Trophoblast cell (in vitro differentiated cells and primary cell): ENCODE measurements at regions not wholly inside any gene's neighbourhood (a gene's known extent, or its start where the extent isn't known, plus 50 kb on each side); places are given as distances from the start of the nearest gene placed in this dataset.
"Not testable (repeated sequence)": the region's sequence is repeated elsewhere in the genome, so short reads cannot be mapped to it uniquely, and the experiment has no call there.

ENCODE experiments used
- DNase-seq, 2 donors: peaks; one replicate each; pipeline ENCODE4 v3.0.0-alpha.2; 2016
- H2AFZ ChIP-seq: 2 replicates; pipeline ENCODE4 v1.6.1; 2013; ENCODE audit warnings: low read length, moderate library complexity, mild to moderate bottlenecking; ENCODE audit not compliant: insufficient read depth, poor library complexity
- H2AK5ac ChIP-seq: 2 replicates; pipeline ENCODE4 v1.6.1; 2013; ENCODE audit warnings: mild to moderate bottlenecking, low read length
- H2BK120ac ChIP-seq: 2 replicates; pipeline ENCODE4 v1.6.1; 2013; ENCODE audit warnings: low read length, mild to moderate bottlenecking, moderate library complexity; ENCODE audit not compliant: insufficient read depth, poor library complexity
- H2BK12ac ChIP-seq: 2 replicates; pipeline ENCODE4 v1.6.1; 2013; ENCODE audit warnings: mild to moderate bottlenecking, low read length, moderate library complexity
- H2BK5ac ChIP-seq: 2 replicates; pipeline ENCODE4 v1.6.1; 2013; ENCODE audit warnings: low read length, low read depth, moderate library complexity, mild to moderate bottlenecking; ENCODE audit not compliant: poor library complexity
- H3K14ac ChIP-seq: 2 replicates; pipeline ENCODE4 v1.6.1; 2013; ENCODE audit warnings: mild to moderate bottlenecking, low read length
- H3K18ac ChIP-seq: 2 replicates; pipeline ENCODE4 v1.6.1; 2013; ENCODE audit warnings: mild to moderate bottlenecking, low read length
- H3K23ac ChIP-seq: 2 replicates; pipeline ENCODE4 v1.6.1; 2013; ENCODE audit warnings: low read length
- H3K27ac ChIP-seq: 2 replicates; pipeline ENCODE4 v1.5.1; 2013; ENCODE audit warnings: low read depth, mild to moderate bottlenecking, inconsistent platforms, low read length, moderate library complexity
- H3K27me3 ChIP-seq: 2 replicates; pipeline ENCODE4 v1.6.1; 2013; ENCODE audit warnings: inconsistent platforms, mild to moderate bottlenecking, low read length, moderate library complexity; ENCODE audit not compliant: insufficient read depth
- H3K36me3 ChIP-seq, 2 experiments: 1 replicate in 1 of 2; 2 replicates in 1 of 2; pipeline ENCODE4 v1.6.1; 2013; ENCODE audit warnings: low read length in 2 of 2, mild to moderate bottlenecking in 2 of 2, moderate library complexity in 1 of 2; ENCODE audit not compliant: insufficient read depth in 2 of 2, control insufficient read depth in 1 of 2
- H3K4ac ChIP-seq: 2 replicates; pipeline ENCODE4 v1.6.1; 2013; ENCODE audit warnings: low read depth, mild to moderate bottlenecking, low read length, moderate library complexity
- H3K4me1 ChIP-seq, 2 experiments: 1 replicate in 1 of 2; 2 replicates in 1 of 2; pipeline ENCODE4 v1.6.1; 2013; ENCODE audit warnings: low read length in 2 of 2, mild to moderate bottlenecking in 2 of 2, moderate library complexity in 1 of 2; ENCODE audit not compliant: insufficient read depth in 2 of 2, control insufficient read depth in 1 of 2
- H3K4me2 ChIP-seq: 2 replicates; pipeline ENCODE4 v1.6.1; 2013; ENCODE audit warnings: inconsistent platforms, mild to moderate bottlenecking, low read length, moderate library complexity
- H3K4me3 ChIP-seq: 2 replicates; pipeline ENCODE4 v1.5.1; 2013; ENCODE audit warnings: mild to moderate bottlenecking, low read depth, low read length, inconsistent platforms
- H3K79me1 ChIP-seq: one replicate; pipeline ENCODE4 v1.6.1; 2013; ENCODE audit warnings: low read length
- H3K79me2 ChIP-seq: 2 replicates; pipeline ENCODE4 v1.6.1; 2013; ENCODE audit warnings: low read length, mild to moderate bottlenecking; ENCODE audit not compliant: control insufficient read depth, insufficient read depth, poor library complexity
- H3K9ac ChIP-seq: 2 replicates; pipeline ENCODE4 v1.6.1; 2013; ENCODE audit warnings: mild to moderate bottlenecking, low read length
- H3K9me3 ChIP-seq: 2 replicates; pipeline ENCODE4 v1.6.1; 2013; ENCODE audit warnings: low read depth, mild to moderate bottlenecking, control low read depth, inconsistent platforms, low read length; ENCODE audit not compliant: insufficient read depth
- H4K12ac ChIP-seq: 2 replicates; pipeline ENCODE4 v1.6.1; 2013; ENCODE audit warnings: low read depth, mild to moderate bottlenecking, low read length, moderate library complexity
- H4K8ac ChIP-seq: 2 replicates; pipeline ENCODE4 v1.6.1; 2013; ENCODE audit warnings: low read depth, mild to moderate bottlenecking, low read length, moderate library complexity
- H4K91ac ChIP-seq: one replicate; pipeline ENCODE4 v1.6.1; 2013; ENCODE audit warnings: low read depth, mild to moderate bottlenecking, low read length, moderate library complexity
- WGBS: extraction: QIAGEN DNeasy Blood & Tissue Kit; methylation state at CpG from one replicate; pipeline ENCODE4 v1.1.7; 2013; ENCODE audit warnings: missing lambda C conversion rate; ENCODE audit not compliant: insufficient read length, insufficient coverage; ENCODE audit errors: extremely low coverage; 5-methylcytosine and 5-hydroxymethylcytosine counted together

GRCh38 chr13:50170447-50171037 is 155.3 kb downstream of the KCNRG start:
- Histone ChIP-seq H4K91ac (no peak overlapping the region), H2BK12ac (no peak overlapping the region), H3K79me2 (no peaks in the 10 kb centered on the region), H3K4me3 (no peak overlapping the region), H2AFZ (no peak overlapping the region), H3K79me1 (no peaks in the 10 kb centered on the region), H4K8ac (no peak overlapping the region), H2AK5ac (no peak overlapping the region), H2BK120ac (no peak overlapping the region), H4K12ac (no peak overlapping the region), H3K27me3 (no peaks in the 10 kb centered on the region), H3K9ac (no peak overlapping the region), H3K14ac (no peak overlapping the region), H3K4me1 (peaks cover 3% of the 10 kb centered on the region in 2 experiments), H3K18ac (no peak overlapping the region), H3K4me2 (no peak overlapping the region), H3K36me3 (no peaks in the 10 kb centered on the region), H3K23ac (no peak overlapping the region), H3K4ac (no peak overlapping the region), H3K27ac (no peak overlapping the region), H3K9me3 (no peaks in the 10 kb centered on the region), H2BK5ac (no peak overlapping the region)
- WGBS = no CpG with 5 or more reads among the region's 2 CpGs
- DNase-seq = peak in 1 of 2 donors; percentile 53

DNA sequence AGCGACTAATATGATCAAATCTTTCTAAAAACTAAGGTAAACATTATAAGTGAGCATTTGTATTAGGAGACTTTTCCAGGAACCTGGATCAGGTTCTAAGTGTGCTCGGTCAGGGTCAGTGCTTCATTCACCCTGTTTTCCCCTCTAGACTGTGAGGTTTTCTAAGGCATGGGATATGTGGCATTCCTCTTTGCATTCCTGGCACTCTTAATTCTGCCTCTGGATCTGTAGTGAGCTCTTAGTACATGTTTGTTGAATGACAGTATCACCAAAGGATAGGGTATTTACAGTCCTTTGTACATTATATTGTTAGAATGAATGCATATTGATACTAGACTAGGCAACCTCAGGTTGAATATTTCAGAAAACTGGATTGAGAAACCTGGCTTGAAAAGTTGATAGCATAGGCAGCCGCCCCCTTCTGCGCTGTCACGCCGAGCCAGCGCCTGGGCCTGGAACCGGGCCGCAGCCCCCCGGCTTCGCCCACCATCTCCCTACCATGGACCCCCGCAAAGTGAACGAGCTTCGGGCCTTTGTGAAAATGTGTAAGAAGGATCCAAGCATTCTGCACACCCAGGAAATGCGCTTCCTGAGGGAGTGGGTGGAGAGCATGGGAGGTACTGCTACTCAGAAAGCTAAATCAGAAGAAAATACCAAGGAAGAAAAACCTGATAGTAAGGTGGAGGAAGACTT is 156.5 kb downstream of the KCNRG start:
- H3K4ac ChIP-seq = no peak overlapping the region
- H2AK5ac ChIP-seq = no peak overlapping the region
- peak overlapping the region; percentile 30 for H2BK12ac ChIP-seq
- peak overlapping the region; percentile 43 for H3K4me2 ChIP-seq
- H2AFZ ChIP-seq = no peak overlapping the region
- peaks cover 3% of the 10 kb centered on the region in 2 experiments for H3K4me1 ChIP-seq
- no peaks in the 10 kb centered on the region for H3K79me1 ChIP-seq
- no CpG with 5 or more reads among the region's 15 CpGs for WGBS
- H3K27me3 ChIP-seq = no peaks in the 10 kb centered on the region
- DNase-seq = peak in 1 of 2 donors; percentile 39
- H4K12ac ChIP-seq = no peak overlapping the region
- no peak overlapping the region for H2BK5ac ChIP-seq
- no peak overlapping the region for H3K9ac ChIP-seq
- H3K14ac ChIP-seq = no peak overlapping the region
- peak overlapping the region; percentile 57 for H4K91ac ChIP-seq
- no peaks in the 10 kb centered on the region for H3K9me3 ChIP-seq
- no peak overlapping the region for H3K23ac ChIP-seq
- no peak overlapping the region for H3K27ac ChIP-seq
- H2BK120ac ChIP-seq = no peak overlapping the region
- no peaks in the 10 kb centered on the region for H3K36me3 ChIP-seq
- H3K79me2 ChIP-seq = no peaks in the 10 kb centered on the region
- no peak overlapping the region for H3K18ac ChIP-seq
- no peak overlapping the region for H3K4me3 ChIP-seq
- no peak overlapping the region for H4K8ac ChIP-seq

DNA sequence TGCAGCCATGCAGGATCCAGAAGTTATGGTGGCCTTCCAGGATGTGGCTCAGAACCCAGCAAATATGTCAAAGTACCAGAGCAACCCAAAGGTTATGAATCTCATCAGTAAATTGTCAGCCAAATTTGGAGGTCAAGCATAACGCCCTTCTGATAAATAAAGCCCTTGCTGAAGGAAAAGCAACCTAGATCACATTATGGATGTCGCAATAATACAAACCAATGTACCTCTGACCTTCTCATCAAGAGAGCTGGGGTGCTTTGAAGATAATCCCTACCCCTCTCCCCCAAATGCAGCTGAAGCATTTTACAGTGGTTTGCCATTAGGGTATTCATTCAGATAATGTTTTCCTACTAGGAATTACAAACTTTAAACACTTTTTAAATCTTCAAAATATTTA is 157.8 kb downstream of the KCNRG start:
- H4K8ac ChIP-seq, H3K18ac ChIP-seq, H2BK5ac ChIP-seq, H2BK12ac ChIP-seq, DNase-seq, H3K79me2 ChIP-seq, H3K14ac ChIP-seq, H3K4me3 ChIP-seq, H3K4ac ChIP-seq, H2AK5ac ChIP-seq, H3K36me3 ChIP-seq, H3K23ac ChIP-seq, H3K9ac ChIP-seq, H3K4me1 ChIP-seq, H3K9me3 ChIP-seq, H4K12ac ChIP-seq, H4K91ac ChIP-seq, H3K79me1 ChIP-seq, H3K4me2 ChIP-seq, H3K27me3 ChIP-seq, H2BK120ac ChIP-seq, H2AFZ ChIP-seq, H3K27ac ChIP-seq: not testable (repeated sequence)
- no CpG with 5 or more reads among the region's 2 CpGs for WGBS

- no peak overlapping the region for H2AFZ ChIP-seq
- no peak overlapping the region for H2BK5ac ChIP-seq
- H3K14ac ChIP-seq = no peak overlapping the region
- H3K23ac ChIP-seq = no peak overlapping the region
- H3K36me3 ChIP-seq = no peaks in the 10 kb centered on the region
- H3K79me1 ChIP-seq = no peaks in the 10 kb centered on the region
- H3K4me2 ChIP-seq = no peak overlapping the region
- no peak overlapping the region for H2AK5ac ChIP-seq
- H3K27ac ChIP-seq = no peak overlapping the region
- H3K9me3 ChIP-seq = no peaks in the 10 kb centered on the region
- H3K4me1 ChIP-seq = peaks cover 3% of the 10 kb centered on the region in 2 experiments
- H2BK120ac ChIP-seq = no peak overlapping the region
- no peaks in the 10 kb centered on the region for H3K79me2 ChIP-seq
- H3K9ac ChIP-seq = no peak overlapping the region
- no peak overlapping the region for H3K4me3 ChIP-seq
- H2BK12ac ChIP-seq = no peak overlapping the region
- WGBS = 100% methylated on average over 1 of the region's 1 CpG
- no peak overlapping the region for H4K91ac ChIP-seq
- no peak overlapping the region for H4K8ac ChIP-seq
- no peak overlapping the region for H4K12ac ChIP-seq
- no peak for DNase-seq
- no peaks in the 10 kb centered on the region for H3K27me3 ChIP-seq
- no peak overlapping the region for H3K18ac ChIP-seq
- no peak overlapping the region for H3K4ac ChIP-seq
These were observed 159.4 kb downstream of the KCNRG start for GRCh38 chr13:50174630-50175029.
